CD4-positive, CD25-positive, alpha-beta regulatory T cell (primary cell): ENCODE measurements at regions not wholly inside any gene's neighbourhood (a gene's known extent, or its start where the extent isn't known, plus 50 kb on each side); places are given as distances from the start of the nearest gene placed in this dataset.

Experiments used
- ATAC-seq, 2 donors: fragments of 150-1000 bp; cut with Tn5 transposase; one replicate each; pipeline ENCODE4 v1.10.0; 2021; ENCODE audit warnings: low read depth in 2 of 2, moderate number of reproducible peaks in 2 of 2, moderate library complexity in 1 of 2
- DNase-seq, 3 donors: peaks; one replicate each; pipeline versions ENCODE4 v3.0.0 to v3.0.0-alpha.2; 2012 to 2022; ENCODE audit warnings: mixed read lengths in 1 of 3
- H3K27ac ChIP-seq: one replicate; pipeline ENCODE4 v1.7.0; 2013; ENCODE audit warnings: mild to moderate bottlenecking, low read length; ENCODE audit not compliant: insufficient read depth, poor library complexity, severe bottlenecking
- H3K27me3 ChIP-seq: one replicate; pipeline ENCODE4 v1.7.0; 2013; ENCODE audit warnings: low read length; ENCODE audit not compliant: control insufficient read depth, insufficient read depth
- H3K36me3 ChIP-seq: one replicate; pipeline ENCODE4 v1.7.0; 2013; ENCODE audit warnings: mild to moderate bottlenecking, low read length, moderate library complexity; ENCODE audit not compliant: control insufficient read depth, insufficient read depth
- H3K4me1 ChIP-seq: 2 replicates; pipeline ENCODE4 v1.7.0; 2013; ENCODE audit warnings: mild to moderate bottlenecking, low read length; ENCODE audit not compliant: insufficient read depth, control insufficient read depth, poor library complexity, severe bottlenecking
- H3K4me3 ChIP-seq: one replicate; pipeline ENCODE4 v1.7.0; 2013; ENCODE audit warnings: low read depth, mild to moderate bottlenecking, low read length, moderate library complexity
- H3K9me3 ChIP-seq, 2 experiments: 1 replicate in 1 of 2; 2 replicates in 1 of 2; pipeline ENCODE4 v1.7.0; 2013; ENCODE audit warnings: low read length in 2 of 2, mild to moderate bottlenecking in 1 of 2, moderate library complexity in 1 of 2; ENCODE audit not compliant: control insufficient read depth in 2 of 2
- H3K27ac Mint-ChIP-seq, 3 donors: one replicate each; pipeline ENCODE4 v1.8.0; 2020 to 2022; ENCODE audit warnings: mild to moderate bottlenecking in 3 of 3, mixed read lengths in 3 of 3, moderate library complexity in 2 of 3
- H3K27me3 Mint-ChIP-seq: one replicate; pipeline ENCODE4 v1.8.0; 2022; ENCODE audit warnings: mild to moderate bottlenecking, mixed read lengths
- H3K36me3 Mint-ChIP-seq: one replicate; pipeline ENCODE4 v1.8.0; 2020; ENCODE audit warnings: mixed read lengths
- H3K4me1 Mint-ChIP-seq, 4 donors: one replicate each; pipeline ENCODE4 v1.8.0; 2020 to 2022; ENCODE audit warnings: mixed read lengths in 4 of 4, mild to moderate bottlenecking in 1 of 4
- H3K4me3 Mint-ChIP-seq, 4 donors: one replicate each; pipeline ENCODE4 v1.8.0; 2020 to 2022; ENCODE audit warnings: mild to moderate bottlenecking in 4 of 4, mixed read lengths in 4 of 4, moderate library complexity in 3 of 4
- H3K9me3 Mint-ChIP-seq, 7 donors: one replicate each; pipeline ENCODE4 v1.8.0; 2020 to 2022; ENCODE audit warnings: mixed read lengths in 7 of 7, mild to moderate bottlenecking in 3 of 7, moderate library complexity in 2 of 7

- peaks cover 0 to 2% (median 0%) of the 10 kb centered on the region in 4 donors for H3K4me1 Mint-ChIP-seq
Observed at GRCh38 chr2:176388861-176389260, 119.6 kb downstream of the MTX2 start.

GRCh38 chr2:176390276-176391147 is 121.3 kb downstream of the MTX2 start:
- ATAC-seq (no peak), DNase-seq (no peak)
- no peak overlapping the region for H3K27ac Mint-ChIP-seq
- Histone ChIP-seq H3K27me3 (peaks cover 5% of the 10 kb centered on the region), H3K4me3 (no peak overlapping the region), H3K36me3 (no peaks in the 10 kb centered on the region), H3K9me3 (no peaks in the 10 kb centered on the region), H3K4me1 (no peaks in the 10 kb centered on the region), H3K27ac (no peak overlapping the region)
- H3K9me3 Mint-ChIP-seq: peaks cover 0 to 2% (median 0%) of the 10 kb centered on the region in 7 donors
- peaks cover 0 to 2% (median 0%) of the 10 kb centered on the region in 4 donors for H3K4me1 Mint-ChIP-seq
- H3K36me3 Mint-ChIP-seq: no peaks in the 10 kb centered on the region
- no peak overlapping the region for H3K4me3 Mint-ChIP-seq
- H3K27me3 Mint-ChIP-seq: peaks cover 4% of the 10 kb centered on the region

More at GRCh38 chr2:176388861-176389260, 119.6 kb downstream of the MTX2 start:
- Mint-ChIP-seq H3K36me3 (no peaks in the 10 kb centered on the region), H3K9me3 (peaks cover 0 to 2% (median 0%) of the 10 kb centered on the region in 7 donors), H3K27ac (no peak overlapping the region), H3K4me3 (no peak overlapping the region), H3K27me3 (peaks cover 11% of the 10 kb centered on the region)
- ATAC-seq: no peak
- Histone ChIP-seq H3K36me3 (no peaks in the 10 kb centered on the region), H3K27ac (no peak overlapping the region), H3K4me1 (no peaks in the 10 kb centered on the region), H3K9me3 (no peaks in the 10 kb centered on the region), H3K27me3 (peaks cover 8% of the 10 kb centered on the region), H3K4me3 (no peak overlapping the region)
- no peak for DNase-seq

DNA sequence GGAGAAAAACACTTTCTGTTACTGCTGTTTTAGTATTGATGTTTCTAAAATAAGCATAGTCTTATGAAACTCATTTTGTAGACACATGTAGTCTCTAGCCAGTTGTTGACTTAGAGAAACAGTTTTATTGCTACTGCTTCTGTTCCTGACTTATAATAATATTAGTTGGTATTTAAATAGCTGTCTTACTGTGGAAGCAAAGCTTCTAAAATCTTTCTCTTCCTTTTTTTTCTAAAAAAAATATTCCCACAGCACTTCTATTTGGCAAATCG is 121.8 kb downstream of the MTX2 start:
- Histone ChIP-seq H3K36me3 (no peaks in the 10 kb centered on the region), H3K27ac (no peak overlapping the region), H3K27me3 (peaks cover 5% of the 10 kb centered on the region), H3K4me3 (no peak overlapping the region), H3K9me3 (no peaks in the 10 kb centered on the region), H3K4me1 (no peaks in the 10 kb centered on the region)
- Mint-ChIP-seq H3K9me3 (peaks cover 0 to 1% (median 0%) of the 10 kb centered on the region in 7 donors), H3K4me3 (no peak overlapping the region), H3K36me3 (no peaks in the 10 kb centered on the region), H3K27ac (no peak overlapping the region), H3K4me1 (no peaks in the 10 kb centered on the region), H3K27me3 (peaks cover 4% of the 10 kb centered on the region)
- DNase-seq (no peak), ATAC-seq (no peak)

DNA sequence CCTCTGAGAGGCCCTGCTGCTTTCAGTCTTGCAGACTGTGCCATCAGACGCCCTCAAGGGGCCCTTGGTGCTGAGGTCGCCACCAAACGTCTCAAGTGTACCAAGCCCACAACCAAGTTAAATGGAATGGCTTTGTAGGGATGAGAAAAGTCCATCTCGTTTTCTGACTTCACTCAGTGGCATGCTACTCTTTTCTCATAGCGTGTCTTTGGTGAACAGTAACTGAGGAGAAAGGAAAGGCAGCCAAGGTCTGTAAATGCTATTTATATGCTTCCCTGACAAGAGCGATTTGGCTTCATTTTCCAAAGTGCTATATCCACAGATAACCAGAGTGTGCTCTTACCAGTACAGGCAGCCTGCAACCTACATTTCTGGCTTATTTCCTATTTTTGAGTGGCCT is 123.0 kb downstream of the MTX2 start:
- Mint-ChIP-seq H3K27ac (no peak overlapping the region), H3K9me3 (no peaks in the 10 kb centered on the region), H3K4me3 (no peak overlapping the region), H3K27me3 (no peaks in the 10 kb centered on the region), H3K36me3 (no peaks in the 10 kb centered on the region), H3K4me1 (no peaks in the 10 kb centered on the region)
- Histone ChIP-seq H3K9me3 (no peaks in the 10 kb centered on the region), H3K27ac (no peak overlapping the region), H3K4me1 (no peaks in the 10 kb centered on the region), H3K27me3 (peaks cover 4% of the 10 kb centered on the region), H3K4me3 (no peak overlapping the region), H3K36me3 (no peaks in the 10 kb centered on the region)
- DNase-seq (no peak), ATAC-seq (no peak)

- Mint-ChIP-seq H3K36me3 (no peaks in the 10 kb centered on the region), H3K27me3 (no peaks in the 10 kb centered on the region), H3K9me3 (no peaks in the 10 kb centered on the region), H3K4me1 (no peaks in the 10 kb centered on the region), H3K27ac (peak overlapping the region in 1 of 3 donors; percentile 7), H3K4me3 (no peak overlapping the region)
- no peak for DNase-seq
- H3K36me3 ChIP-seq: no peaks in the 10 kb centered on the region
- H3K27ac ChIP-seq: no peak overlapping the region
- H3K4me3 ChIP-seq: no peak overlapping the region
- H3K9me3 ChIP-seq: no peaks in the 10 kb centered on the region
- H3K4me1 ChIP-seq: no peaks in the 10 kb centered on the region
- peaks cover 3% of the 10 kb centered on the region for H3K27me3 ChIP-seq
- ATAC-seq: no peak
Observed at GRCh38 chr2:176392744-176393414, 123.6 kb downstream of the MTX2 start.

- Mint-ChIP-seq H3K4me3 (no peak overlapping the region), H3K9me3 (no peaks in the 10 kb centered on the region), H3K27ac (peak overlapping the region in 1 of 3 donors; percentile 64), H3K4me1 (no peaks in the 10 kb centered on the region), H3K36me3 (no peaks in the 10 kb centered on the region), H3K27me3 (no peaks in the 10 kb centered on the region)
- no peaks in the 10 kb centered on the region for H3K36me3 ChIP-seq
- H3K27ac ChIP-seq: no peak overlapping the region
- H3K9me3 ChIP-seq: no peaks in the 10 kb centered on the region
- no peaks in the 10 kb centered on the region for H3K4me1 ChIP-seq
- DNase-seq: no peak
- H3K4me3 ChIP-seq: no peak overlapping the region
- no peak for ATAC-seq
- no peaks in the 10 kb centered on the region for H3K27me3 ChIP-seq
Observed at GRCh38 chr2:176395273-176395854, 126.1 kb downstream of the MTX2 start.

- ATAC-seq (no peak), DNase-seq (no peak)
- no peak overlapping the region for H3K27ac Mint-ChIP-seq
- H3K27me3 Mint-ChIP-seq: no peaks in the 10 kb centered on the region
- Histone ChIP-seq H3K9me3 (no peaks in the 10 kb centered on the region), H3K27ac (no peak overlapping the region), H3K27me3 (no peaks in the 10 kb centered on the region), H3K4me1 (no peaks in the 10 kb centered on the region), H3K4me3 (no peak overlapping the region), H3K36me3 (no peaks in the 10 kb centered on the region)
- no peak overlapping the region for H3K4me3 Mint-ChIP-seq
- no peaks in the 10 kb centered on the region for H3K36me3 Mint-ChIP-seq
- H3K4me1 Mint-ChIP-seq: no peaks in the 10 kb centered on the region
- no peaks in the 10 kb centered on the region for H3K9me3 Mint-ChIP-seq
Observed at GRCh38 chr2:176398243-176399073, 129.2 kb downstream of the MTX2 start.
